Stimulated activated CD4-positive, alpha-beta T cell treated with anti-CD3 and anti-CD28 coated beads, Interleukin-15, amount 100 ng/mL, for 24 hours (primary cell): ENCODE measurements at regions not wholly inside any gene's neighbourhood (a gene's known extent, or its start where the extent isn't known, plus 50 kb on each side); places are given as distances from the start of the nearest gene placed in this dataset.
A peak's percentile ranks its signal among the peaks of the same experiment; 100 is the strongest.
"Not testable (repeated sequence)": the region's sequence is repeated elsewhere in the genome, so short reads cannot be mapped to it uniquely, and the experiment has no call there.

Source experiments
- DNase-seq: peaks from one replicate; pipeline ENCODE4 v3.0.0-alpha.2; 2020

DNA sequence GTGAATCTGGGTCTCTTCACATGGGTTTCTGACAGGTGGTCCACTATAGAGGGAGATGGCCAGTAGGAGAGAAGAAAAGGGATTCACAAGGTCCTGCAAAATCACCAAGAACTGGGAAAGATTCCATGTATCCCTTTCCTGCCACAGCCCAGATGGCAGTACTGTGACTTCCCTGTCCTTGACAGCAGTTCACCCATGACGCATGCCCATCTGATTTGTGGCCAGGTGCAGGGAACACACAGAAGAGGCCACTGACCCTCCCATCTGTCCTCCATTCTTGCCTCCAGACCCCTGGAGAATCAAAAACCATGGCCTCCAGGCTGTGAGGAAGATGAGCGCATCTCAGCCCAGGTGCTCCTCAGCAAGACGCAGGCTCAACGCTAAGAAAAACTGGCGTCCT lies 183.1 kb upstream of the RREB1 start:
- DNase-seq, result no peak

DNA sequence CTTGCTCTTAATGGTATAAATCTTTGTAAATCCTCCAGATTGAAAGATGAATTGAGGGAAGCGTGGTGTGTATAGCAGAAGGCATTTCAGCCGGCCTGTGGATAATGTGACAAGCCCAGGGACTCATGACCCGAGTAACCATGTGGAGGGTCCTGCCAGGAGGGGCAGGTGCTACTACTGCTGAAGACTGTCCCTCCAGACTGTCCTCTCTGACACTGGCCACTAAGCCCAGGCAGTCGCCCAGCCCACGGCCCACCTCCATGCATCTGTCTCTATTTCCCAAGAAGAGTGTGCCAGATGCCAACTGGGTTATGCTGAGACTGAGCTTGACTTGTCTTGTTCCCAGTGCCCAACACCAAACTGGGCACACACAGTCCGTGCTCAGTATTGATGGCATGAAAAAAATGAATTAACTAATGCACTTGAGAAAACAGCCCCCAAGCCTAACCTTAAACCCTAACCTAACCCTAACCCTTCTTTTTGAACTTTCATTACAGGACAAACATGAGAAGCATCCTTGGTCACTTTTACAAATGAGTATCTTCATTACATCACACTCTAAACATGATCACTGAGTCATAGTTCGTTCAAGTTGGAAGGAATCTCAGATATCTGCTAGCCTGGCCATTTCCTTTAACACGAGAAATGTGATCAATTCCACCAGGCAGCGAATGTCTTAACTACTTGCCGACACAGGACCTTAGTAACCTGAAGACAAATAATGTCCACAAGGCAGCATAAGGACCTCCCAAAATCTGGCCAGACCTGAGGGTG lies 182.2 kb upstream of the RREB1 start:
- DNase-seq, result no peak

DNA sequence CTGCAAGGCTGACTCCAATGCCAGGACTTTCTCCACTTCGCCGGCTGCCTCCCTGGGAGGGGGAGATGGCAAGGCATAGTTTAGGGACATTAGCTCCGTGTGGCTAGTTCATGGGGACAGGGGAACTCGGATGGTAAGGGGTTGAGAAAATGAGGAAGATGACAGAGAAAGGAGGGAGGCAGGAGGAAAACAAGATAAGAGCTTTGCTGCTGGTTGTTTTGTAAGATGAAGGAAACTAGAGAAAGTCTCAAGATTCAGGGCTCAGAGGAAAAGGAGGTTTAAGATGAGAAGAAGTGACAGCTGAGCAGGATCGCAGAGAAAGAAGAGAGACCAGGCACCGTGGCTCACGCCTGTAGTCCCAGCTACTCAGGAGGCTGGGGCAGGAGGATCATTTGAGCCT lies 180.9 kb upstream of the RREB1 start:
- DNase-seq, result no peak

DNA sequence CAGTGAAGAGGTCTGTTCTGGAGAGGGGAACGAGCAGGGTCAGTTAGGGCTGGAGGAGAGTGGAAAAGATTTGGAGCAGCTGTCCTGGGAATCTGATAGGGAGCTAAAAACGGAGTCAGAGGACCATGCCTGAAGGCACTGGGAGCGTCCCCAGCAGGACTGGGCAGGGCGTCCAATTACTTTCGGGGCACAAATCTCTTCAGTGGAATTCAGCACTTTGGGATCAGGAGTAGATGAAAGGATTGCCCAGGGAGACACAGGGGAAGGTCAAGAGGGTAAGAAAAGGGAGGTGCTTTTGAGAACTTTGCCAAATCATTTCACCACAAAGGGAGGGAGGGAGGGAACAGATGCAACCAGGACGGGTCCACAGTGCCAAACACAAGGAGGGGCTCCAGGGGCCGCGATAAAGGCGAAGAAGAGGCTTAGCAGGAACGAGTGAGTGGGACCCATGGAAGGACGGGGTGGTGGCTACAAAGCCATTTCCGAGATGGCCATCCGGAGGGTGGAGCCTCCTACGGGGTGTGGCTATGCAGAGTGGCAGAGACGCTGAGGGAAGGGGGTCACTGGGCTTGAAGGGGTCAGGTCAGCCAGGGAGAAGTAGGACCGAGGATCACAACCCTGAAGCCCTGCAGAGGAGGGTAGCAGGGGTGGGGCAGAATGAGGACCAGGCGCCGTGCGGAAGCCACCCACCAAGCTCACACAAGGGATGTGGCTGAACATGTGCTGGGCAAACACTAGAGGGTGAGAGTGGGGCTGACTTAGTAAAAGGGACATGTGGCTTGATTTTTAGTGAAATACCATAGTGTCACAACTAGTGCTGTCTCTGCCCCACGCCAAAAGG lies 180.0 kb upstream of the RREB1 start:
- no peak for DNase-seq

DNA sequence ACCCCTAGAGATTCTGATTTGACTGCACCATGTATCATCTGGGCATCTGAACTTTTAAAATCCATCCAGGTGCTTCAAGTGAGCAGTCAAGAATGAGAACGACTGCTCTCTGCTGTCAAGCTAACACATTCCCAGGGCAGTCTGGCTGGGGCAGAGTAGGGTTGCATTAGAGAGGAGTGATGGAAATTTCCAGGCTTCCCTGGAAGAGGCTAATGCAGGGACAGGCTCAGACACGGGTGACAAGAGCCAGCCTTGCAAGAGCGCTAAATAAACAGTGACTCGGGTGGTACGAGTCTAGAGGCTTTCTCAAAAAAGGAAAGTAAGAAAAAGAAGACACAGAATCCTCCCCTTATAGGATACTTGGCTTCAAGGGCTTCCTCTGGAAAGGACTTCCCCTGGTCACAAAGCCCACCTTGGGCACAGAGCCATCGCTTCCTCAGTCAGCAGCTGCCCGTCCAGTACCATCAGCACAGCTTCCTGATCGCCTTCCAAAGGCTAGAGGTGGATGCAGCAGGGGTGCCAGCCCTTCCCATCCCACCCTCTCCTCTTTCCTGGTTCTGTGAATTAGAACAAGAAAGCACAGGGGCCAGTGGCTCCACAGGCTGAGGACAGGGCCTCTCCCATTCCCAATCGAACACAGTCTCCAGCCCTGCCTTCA lies 177.4 kb upstream of the RREB1 start:
- DNase-seq, result no peak

DNA sequence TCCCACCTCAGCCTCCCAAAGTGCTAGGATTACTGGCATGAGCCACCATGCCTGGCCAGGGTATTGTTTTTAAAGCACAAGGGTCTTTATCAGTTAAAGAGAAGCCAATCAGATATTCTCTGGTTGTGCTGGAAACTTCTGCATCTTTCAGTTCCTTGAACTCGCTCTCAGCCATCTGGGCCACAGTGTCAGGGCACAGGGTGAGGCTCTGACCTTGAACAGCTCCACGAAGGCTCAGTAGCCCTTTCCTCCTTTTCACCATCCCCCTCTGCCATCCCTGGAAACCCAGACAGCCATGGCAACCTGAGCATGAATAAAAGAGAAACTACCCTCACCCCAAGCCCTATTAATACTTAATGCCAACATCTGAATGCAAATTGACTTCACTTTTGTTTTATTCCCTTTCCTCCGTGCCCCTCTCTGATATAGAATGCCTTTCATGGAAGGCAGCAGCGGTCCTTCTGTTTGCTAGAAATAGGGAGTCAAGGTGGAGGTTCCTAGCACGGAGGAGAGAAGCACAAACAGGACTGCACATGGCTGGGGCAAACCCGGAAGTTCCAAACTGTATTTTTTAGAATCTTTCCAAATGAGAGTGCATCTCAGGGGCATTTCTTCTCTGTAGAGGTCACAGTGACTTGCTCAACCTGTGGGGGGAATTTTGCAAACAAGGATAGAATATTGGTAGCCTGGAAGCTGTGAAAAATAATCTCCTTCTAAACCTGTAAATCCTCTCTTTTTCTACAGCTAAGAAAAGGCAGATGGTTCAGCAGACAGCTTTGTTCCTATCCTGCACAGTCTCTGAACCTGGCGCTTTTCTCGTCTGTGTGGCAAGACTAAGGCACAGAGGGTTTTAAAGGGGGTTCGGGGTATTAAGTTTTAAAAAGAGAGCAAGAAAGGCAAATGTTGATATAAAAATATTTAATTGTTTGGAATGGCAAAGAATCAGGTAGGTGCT lies 176.4 kb upstream of the RREB1 start:
- DNase-seq, result no peak

DNA sequence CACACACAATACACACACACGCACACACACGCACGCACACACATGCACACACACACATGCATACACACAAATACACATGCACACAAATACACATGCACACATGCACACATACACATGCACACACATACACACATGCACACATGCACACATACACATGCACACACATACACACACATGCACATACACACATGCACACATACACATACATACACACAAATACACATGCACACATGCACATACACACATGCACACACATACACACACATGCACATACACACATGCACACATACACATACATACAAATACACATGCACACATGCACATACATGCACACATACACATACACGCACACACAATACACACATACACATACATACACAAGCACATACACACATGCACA lies 175.4 kb upstream of the RREB1 start:
- no peak for DNase-seq

DNA sequence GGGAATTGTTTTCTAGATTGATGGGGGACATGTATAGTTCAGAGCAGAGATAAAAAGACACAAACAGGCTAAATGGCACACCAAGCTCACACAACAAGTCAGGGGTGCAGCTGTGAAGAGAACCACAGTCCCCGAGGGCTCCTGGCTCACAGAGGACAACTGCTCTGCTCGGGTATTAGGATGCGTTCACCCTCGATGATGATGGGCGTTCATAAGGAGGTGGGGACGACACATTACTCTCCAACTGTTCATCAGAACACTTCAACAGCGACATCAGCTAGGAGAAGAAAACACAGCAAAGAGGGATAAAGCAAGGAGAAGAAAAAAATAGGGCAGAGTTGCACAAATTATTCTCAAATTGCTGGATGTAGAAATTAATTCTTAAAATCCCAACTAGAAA lies 174.8 kb upstream of the RREB1 start:
- no peak for DNase-seq

DNA sequence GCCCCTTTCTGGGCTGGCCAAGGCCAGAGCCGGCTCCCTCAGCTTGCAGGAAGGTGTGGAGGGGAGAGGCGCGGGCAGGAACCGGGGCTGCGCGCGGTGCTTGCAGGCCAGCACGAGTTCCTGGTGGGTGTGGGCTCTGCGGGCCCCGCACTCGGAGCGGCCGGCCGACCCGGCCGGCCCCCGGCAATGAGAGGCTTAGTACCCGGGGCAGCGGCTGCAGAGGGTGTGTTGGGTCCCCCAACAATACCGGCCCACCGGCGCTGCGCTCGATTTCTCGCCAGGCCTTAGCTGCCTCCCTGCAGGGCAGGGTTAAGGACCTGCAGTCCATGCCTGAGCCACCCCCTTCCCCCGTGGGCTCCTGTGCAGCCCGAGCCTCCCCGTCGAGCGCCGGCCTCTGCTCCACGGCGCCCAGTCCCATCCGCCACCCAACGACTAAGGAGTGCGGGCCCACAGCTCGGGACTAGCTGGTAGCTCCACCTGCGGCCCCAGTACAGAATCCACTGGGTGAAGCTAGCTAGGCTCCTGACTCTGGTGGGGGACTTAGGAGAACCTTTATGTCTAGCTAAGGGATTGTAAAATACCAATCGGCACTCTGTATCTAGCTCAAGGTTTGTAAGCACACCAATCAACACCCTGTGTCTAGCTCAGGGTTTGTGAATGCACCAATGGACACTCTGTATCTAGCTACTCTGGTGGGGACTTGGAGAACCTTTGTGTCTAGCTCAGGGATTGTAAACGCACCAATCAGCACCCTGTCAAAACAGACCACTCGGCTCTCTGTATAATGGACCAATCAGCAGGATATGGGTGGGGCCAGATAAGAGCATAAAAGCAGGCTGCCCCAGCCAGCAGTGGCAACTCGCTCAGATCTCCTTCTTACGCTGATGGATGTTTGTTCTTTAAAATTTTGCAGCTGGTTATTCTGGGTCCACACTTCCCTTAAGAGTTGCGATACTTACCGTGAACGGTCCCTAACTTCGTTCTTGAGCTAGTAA lies 167.4 kb upstream of the RREB1 start:
- no peak for DNase-seq

DNA sequence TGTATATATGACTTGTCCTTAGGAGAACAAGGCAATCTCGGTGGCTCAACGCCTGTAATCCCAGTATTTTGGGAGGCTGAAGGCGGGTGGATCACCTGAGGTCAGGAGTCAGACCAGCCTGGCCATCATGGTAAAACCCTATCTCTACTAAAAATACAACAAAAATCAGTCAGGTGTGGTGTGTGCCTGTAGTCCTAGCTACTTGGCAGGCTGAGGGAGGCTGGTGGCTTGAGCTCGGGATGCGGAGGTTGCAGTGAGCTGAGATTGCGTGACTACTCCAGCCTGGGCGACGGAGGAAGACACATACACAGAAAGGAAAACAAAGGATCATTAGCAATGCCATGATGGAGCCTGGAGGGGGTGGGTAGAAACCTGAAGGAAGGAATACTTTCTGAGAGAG lies 166.6 kb upstream of the RREB1 start:
- no peak for DNase-seq

DNA sequence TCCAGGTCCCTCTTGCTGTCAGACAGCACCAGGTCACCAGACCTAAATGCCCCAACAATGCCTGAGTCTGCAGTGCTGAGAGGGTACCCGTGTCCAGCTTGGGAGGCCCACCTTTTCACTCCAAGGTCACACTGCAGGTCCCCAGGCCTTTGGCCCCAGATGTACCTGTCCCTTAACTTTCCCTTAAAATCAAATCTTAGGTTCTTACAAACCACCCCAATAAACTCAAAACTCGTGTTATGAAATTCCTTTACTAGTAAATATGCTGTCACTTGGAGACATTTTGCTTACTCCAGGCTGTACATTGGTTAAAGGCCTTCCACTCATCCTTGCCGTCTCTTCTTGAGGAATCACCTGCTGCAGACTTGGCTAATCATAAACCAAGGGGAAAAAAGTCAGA lies 165.7 kb upstream of the RREB1 start:
- DNase-seq, result no peak

DNA sequence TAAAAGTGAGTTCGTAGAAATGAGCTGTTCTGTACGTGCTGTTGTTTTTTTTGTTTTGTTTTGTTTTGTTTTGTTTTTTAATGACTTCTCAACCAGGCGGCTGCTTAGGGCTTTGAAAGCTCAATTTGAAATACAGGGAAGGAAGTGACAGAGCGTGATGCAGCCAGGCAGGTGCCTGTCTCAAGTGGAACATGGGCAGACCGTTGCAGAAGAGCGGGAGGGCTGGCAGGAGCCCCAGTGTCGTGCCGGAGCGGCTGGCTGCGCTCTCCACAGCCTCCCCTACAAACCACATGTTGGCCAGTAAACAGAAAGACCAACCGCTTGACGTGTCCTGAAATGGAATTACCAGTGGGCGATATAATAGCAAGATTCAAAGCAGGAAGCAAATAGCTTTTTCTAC lies 164.9 kb upstream of the RREB1 start:
- peak; percentile 19 for DNase-seq

DNA sequence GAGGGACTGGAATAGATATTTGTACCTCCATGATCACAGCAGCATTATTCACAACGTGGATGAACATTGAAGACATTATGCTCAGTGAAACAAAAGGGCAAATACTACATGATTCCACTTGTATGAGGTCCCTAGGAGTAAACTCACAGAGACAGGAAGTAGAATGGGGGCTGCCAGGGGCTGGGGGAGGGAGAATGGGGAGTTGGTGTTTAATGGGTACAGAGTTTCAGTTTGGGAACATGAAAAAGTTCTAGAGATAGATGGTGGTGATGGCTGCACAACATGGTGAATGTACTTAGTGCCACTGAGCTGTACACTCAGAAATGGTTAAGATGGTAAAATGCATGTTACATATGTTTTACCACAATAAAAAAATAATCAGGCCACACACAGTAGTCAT lies 164.3 kb upstream of the RREB1 start:
- DNase-seq, result no peak

DNA sequence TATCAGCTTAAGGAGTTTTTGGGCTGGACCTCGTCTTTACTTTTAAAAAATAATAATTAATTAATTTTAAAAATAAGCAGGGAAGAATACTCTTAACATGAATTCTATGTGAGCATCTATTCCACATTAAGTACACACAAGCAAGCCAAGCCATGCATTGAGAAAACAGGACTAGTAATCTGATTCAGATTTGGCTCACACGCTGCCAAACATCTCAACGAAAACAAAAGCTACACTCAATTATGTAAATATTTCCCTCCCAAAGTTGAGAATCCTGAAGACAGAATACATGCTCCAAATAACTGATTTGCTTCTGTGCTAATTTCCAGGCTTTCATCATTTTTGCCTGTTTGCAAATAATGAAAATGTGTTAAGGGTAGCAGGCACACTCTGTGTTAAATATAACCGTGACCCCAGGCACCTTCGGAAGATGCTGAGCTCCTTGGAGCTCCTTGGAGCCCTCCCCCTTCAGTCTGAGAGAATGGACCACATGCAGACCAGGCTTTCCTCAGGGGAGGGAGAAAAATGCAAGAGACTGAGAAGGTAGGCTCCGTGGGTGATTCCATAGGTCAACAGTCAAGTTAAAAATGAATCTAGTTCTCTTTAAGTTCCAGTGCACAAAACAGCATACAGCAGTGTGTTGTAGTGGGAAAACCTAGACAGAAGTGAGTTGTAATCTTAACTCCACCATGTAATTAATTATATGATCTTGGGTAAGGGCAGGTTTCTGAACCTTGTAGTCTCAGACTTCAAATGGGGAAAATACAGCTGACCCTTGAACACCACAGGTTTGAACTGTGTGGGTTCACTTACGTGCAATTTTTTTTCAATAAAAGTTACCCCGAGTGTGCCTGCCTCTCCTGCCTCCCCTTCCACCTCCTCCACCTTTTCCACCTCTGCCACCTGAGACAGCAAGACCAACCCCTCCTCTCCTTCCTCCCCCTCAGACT lies 161.3 kb upstream of the RREB1 start:
- DNase-seq, result no peak

DNA sequence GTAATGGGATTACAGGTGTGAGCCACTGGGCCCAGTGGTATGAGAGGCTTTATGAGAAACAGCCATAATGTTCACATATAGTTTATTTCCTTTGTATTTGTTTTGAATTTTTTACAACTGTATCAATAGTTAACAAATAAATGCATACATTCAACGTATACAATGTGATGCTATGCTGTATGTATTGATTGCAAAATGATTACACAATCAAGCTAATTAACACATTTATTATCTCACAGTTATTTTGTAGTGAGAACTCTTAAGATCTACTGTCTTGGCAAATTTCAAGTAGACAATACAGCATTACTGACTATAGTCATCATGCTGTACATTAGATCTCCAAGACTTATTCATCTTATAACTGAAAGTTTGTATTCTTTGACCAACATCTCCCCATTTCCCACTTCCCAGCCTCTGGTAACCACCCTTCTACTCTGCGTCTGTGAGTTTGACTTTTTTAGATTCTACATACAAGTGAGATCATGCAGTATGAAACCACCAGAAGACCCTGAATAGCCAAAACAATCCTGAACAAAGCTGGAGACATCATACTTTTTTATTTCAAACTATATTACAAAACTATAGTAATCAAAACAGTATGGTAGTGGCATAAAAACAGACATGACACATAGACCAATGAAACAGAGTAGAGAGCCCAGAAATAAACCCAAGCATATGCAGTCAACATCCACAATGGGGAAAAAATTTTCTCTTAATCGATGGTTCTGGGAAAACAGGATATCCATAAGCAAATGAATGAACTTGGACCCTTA lies 157.2 kb upstream of the RREB1 start:
- DNase-seq, result no peak

DNA sequence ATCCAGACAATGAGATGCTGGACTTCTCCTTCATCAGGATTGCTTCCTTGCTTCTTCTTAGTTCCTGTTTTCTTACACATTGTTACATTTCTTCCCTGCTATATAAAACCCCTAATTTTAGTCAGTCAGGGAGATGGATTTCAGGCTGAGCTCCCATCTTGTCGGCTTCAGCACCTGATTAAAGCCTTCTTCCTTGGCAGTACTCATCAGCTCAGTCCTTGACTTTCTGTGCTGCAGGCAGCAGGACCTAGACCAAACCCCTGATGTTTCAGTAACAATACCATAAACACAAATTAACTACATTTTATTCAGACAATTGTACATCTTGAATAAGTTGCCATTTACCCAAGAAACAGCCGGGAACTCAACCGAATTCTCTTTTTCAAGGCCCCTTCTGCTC lies 156.4 kb upstream of the RREB1 start:
- DNase-seq, result no peak

DNA sequence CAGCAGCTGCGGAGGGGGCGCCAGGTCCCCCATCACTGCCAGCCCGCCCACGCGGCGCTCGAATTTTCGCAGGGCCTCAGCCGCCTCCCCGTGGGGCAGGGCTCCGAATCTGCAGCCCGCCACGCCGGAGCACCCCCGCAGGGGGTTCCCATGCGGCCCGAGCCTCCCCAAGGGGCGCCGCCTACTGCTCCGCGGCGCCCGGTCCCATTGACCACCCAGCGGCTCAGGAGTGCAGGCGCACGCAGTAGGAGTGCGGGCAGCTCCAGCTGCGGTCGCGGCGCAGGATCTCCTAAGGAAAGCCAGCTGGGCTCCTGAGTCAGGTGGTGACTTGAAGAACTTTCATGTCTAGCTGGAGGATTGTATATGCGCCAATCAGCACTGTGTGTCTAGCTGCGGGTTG lies 155.3 kb upstream of the RREB1 start:
- no peak for DNase-seq

DNA sequence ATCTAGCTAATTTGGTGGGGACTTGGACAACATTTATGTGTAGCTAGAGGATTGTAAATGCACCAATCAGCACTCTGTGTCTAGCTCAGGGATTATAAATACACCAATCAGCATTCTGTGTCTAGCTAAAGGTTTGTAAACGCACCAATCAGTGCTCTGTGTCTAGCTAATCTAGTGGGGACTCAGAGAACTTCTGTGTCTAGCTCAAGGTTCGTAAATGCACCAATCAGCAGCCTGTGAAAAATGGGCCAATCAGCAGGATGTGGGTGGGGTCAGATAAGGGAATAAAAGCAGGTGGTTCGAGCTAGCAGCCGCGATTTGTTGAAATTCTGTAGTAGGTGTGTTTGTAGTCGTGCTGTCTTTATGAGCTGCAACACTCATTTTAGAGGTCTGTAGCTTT lies 154.8 kb upstream of the RREB1 start:
- DNase-seq, result not testable (repeated sequence)

DNA sequence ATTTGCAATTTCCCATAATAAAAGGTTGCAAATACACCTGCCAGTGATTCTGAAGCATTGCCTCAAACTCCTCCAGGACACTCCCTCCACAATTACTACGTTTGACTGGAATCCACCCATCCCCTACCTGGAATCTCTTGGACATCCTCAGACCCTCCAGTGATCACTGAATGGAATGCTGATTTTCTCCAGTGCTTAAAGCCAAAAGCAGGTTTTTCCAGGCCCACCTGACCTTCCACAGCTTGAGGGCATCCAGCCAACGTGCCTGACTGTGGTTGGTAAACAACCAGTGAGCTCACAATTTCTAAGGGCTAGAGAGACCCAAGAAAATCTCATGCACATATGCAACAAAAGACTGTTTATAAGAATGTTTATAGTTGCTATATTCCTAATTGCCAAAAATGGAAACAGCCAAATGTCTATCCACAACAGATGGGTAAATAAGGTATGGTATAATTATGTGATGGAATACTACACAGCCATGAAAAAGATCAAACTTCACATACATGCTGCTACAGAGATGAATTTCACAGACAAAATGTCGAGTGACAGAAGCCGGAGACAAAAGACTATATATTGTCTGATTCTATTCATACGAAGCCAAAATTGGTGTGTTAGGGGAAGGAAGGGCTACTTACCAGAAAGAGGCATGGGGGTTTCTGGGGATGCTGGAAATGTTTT lies 147.1 kb upstream of the RREB1 start:
- no peak for DNase-seq
